ENCODE measurements at regions not wholly inside any gene's neighbourhood (a gene's known extent, or its start where the extent isn't known, plus 50 kb on each side); places are given as distances from the start of the nearest gene placed in this dataset.
"Not testable (repeated sequence)": the region's sequence is repeated elsewhere in the genome, so short reads cannot be mapped to it uniquely, and the experiment has no call there.

DNA sequence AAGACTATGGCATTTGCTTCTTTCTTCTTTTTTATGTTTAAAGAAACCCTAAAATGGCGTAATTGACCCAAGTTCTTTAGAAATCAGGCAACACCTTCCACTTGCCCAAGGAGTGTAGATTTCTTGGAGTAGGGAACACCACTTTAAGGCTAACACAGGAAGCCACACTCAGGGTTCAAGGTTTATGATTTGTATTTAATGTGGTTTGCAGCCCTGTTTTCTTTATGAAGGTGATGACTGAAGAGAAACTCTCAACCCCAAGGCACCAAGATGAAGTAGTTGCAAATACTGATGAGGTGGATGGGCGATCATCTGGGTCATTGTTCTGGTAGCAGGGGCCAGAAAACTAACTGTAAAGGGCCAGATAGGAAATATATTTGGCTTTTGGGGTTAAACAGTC lies 101.1 kb downstream of the DLEU7 start:
- DNase-seq (ENCODE audit: low spot score): no peak

DNA sequence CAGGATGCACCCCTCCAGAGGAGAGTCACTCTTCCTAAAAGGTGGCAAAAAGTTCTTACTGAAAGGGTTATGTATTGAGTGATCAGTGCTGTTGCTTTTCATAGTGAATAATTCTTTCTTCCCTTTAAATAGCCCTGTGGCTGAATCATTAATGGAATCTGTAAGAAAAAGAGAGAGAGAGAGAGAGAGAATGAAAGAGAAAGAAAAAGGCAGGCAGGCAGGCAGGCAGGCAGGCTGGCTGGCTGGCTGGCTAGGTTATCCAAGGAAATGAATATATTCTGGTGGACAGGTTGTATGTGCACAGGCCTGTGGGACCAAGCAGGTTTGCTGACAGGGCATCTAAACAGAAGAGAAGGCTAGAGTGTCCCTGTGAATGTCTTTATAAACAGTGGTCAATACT lies 100.5 kb downstream of the DLEU7 start:
- no peak for DNase-seq (ENCODE audit: low spot score)

DNA sequence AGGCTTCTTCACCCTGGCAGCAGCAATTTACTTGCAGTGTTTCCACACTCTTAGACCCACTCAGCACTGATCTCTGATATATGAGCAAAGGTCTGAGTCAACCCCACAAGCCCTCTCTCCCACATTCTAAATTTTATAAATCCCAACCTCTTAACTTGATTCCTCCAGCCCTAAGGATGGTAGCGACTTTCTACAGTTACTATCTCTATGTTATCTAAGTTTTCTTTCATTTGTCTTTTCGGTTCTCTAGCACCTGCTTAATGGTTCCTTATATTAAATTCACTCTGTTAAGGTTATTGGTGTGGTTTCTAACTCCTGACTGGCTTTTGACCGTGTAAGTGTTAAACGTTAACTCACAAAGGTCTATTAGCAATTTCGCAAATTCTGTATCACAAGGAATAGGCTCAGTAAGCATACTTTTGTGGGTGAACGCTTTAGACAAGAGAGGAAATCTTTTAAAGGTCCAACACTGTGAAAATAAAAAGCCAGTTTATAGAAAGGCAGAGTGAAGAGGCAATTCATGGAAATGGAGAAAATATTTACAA lies 99.3 kb downstream of the DLEU7 start:
- DNase-seq (ENCODE audit: low spot score): no peak

DNA sequence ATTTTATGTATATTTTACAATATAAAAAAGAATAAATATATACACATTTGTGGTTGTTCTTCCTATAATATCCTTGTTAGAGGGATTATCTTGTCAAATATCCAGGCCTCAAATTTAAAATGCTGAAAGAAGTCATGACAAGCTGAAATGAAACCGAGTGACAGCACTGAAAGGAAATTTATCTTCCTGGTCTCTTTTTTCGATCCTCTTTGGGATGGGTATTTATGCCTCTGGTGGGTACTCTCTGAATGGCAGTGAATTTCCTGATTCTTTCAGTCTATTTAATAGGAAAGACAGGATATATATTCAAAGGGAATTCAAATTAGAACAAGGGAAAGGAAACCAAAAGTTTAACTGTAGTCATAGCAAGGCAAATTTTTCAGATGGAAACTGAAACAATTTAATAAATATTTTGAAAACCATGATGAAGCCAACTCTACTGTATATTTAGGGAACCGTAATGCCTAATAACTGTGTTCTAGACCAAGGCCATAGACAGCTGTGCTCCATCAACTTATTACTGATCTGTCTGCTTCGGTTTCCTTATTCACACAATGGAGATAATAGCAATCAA lies 97.9 kb downstream of the DLEU7 start:
- no peak for DNase-seq (ENCODE audit: low spot score)

DNA sequence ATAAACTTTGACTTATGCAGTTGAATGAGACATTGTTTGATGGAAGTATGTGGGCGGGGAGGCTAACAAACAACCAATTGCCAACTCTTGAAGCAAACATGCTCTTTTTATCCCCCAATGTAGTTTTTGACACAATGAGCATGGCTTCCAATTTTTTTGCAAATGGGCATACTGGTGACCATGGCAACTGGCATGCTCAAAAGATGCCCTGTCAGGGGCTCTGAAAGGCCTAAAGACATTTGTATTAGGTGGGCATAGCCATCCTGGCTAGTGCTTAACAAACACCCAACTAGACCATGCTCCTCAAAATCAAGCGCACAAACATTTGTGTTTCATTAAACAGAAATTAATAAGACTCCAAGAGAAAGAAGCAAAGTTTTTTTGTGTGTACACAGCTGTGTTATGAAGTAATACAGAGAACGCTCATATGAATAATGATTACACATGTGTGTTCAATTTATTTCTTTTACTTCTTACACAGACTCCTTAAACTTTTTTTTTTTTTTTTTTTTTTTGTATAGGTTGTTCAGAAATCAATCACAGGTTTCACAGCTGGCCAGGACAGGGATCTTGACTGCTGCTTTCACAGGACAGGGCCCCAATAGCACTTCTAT lies 95.6 kb downstream of the DLEU7 start:
- DNase-seq (ENCODE audit: low spot score): no peak

DNA sequence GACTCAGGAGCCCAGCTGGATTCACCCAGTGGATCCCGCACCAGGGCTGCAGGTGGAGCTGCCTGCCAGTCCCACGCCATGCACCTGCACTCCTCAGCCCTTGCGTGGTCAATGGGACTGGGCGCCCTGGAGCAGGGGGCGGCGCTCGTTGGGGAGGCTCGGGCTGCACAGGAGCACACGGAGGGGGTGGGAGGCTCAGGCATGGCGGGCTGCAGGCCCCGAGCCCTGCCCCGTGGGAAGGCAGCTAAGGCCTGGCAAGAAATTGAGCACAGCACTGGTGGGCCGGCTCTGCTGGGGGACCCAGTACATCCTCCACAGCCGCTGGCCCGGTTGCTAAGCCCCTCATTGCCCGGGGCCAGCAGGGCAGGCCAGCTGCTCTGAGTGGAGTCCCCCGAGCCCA lies 90.3 kb downstream of the DLEU7 start:
- not testable (repeated sequence) for DNase-seq (ENCODE audit: low spot score)

DNA sequence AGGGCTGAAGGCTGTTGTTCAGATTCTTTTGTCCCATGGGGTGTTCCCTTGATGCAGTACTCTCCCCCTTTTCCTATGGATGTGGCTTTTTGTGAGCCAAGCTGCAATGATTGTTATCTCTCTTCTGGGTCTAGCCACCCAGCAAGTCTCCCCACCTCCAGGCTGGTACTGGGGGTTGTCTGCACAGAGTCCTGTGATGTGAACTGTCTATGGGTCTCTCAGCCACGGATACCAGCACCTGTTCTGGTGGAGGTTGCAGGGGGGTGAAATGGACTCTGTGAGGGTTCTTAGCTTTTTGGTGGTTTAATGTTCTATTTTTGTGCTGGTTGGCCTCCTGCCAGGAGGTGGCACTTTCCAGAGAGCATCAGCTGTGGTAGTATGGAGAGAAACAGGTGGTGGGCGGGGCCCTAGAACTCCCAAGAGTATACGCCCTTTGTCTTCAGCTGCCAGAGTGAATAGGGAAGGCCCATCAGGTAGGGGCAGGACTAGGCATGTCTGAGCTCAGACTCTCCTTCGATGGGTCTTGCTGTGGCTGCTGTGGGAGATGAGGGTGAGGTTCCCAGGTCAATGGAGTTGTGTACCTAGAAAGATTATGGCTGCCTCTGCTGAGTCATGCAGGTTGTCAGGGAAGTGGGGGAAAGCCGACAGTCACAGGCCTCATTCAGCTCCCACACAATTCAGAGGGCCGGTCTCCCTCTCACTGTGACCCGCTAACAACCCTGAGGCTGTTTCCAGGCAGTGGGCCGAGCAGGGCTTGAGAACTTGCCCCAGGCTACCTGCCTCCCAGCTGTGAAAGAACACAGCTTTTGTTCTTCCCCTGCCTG lies 87.4 kb downstream of the DLEU7 start:
- not testable (repeated sequence) for DNase-seq (ENCODE audit: low spot score)

DNA sequence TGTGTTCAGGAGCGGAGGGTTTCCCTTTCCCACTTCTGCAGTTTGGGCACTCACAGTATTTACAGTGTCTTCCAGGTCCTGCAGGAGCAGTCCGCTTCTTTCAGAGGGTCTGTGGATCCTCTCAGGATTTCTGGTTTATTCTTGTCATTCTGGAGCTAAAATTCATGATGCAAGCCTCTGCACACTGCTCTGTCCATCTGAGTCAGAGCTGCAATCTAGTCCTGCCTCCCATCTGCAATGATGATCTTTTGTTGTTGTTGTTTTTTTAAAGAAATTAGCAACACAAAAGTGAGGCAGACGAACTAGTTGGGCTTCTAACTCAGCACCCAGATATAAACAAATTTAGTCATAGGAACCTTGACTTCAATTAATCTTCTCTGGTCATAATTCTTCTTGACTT lies 86.5 kb downstream of the DLEU7 start:
- DNase-seq (ENCODE audit: low spot score): no peak

DNA sequence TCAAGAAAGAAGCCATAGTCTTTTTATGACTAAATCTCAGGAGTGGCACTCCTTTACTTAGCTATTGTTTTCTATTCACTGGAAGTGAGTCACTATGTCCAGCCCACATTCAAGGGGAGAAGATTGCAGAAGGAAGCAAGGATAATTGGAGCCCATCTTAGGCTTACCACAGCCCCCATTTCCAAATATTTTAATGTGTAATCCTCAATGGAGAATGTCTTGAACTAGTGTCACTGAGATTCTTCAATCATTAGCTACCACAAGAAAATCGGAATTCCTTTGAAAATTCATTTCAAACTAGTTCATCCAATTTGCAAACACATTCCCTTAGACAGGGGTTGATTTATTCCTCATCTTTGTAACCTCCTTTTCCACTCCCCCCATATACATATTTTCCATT lies 84.7 kb downstream of the DLEU7 start:
- no peak for DNase-seq (ENCODE audit: low spot score)

DNA sequence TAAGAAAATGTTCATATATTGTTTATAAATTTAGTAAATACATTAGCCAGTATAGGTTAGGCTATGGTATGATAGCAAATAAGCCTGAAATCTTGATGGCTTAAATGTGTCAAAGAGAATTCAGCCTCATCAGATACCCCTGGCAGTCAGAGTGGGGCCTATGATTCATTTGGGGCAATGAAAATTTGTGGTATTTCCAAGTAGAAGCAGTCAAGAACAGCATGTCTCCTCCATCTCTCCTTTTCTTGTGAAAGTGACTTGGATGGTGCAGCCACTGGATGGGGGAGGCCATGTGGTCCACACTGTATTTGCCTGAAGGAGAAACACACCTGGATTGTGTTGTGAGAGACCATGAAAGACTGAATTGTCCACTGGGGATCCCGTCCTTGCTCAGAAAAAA lies 82.7 kb downstream of the DLEU7 start:
- no peak for DNase-seq (ENCODE audit: low spot score)

DNA sequence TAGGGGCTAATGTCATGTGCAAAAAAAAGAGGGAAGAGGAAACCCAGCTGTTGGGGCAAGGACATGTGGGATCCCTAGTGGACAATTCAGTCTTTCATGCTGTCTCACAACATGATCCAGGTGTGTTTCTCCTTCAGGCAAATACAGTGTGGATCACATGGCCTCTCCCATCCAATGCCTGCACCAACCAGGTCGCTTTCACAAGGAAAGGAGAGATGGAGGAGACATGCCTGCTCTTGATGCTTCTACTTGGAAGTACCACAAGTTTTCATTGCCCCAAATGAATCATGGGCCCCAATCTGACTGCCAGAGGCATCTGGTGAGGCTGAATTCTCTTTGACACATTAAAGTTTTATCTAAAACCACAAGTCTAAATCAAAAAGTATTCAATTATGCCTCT lies 82.1 kb downstream of the DLEU7 start:
- no peak for DNase-seq (ENCODE audit: low spot score)

DNA sequence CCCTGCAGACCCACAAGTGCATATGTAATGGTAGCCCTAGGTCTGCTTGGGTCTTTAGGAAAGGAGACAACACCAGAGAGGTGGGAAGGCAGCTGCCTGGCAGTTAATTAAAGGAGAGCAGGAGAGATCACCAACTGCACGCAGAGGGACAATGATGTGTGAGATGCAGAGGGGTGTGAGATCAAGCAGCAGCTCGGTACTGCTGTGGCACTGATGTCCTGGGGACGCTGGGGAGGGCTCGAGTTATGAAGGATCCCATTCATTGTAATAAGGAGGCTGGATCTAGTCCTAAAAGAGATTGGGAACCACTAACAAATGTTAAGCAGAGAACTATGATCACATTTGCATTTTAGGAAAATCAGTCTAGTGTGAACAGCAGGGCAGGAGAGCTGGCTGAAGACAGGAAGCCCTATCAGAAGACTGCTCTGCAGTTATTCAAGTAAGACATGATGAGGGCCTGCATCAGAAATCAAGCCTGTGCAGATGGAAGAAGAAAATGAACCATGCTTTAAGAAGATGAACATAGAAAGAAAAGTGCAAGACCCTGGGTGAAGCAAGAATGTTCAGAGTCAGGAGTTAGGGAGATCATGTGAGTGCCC lies 80.4 kb downstream of the DLEU7 start:
- no peak for DNase-seq (ENCODE audit: low spot score)

DNA sequence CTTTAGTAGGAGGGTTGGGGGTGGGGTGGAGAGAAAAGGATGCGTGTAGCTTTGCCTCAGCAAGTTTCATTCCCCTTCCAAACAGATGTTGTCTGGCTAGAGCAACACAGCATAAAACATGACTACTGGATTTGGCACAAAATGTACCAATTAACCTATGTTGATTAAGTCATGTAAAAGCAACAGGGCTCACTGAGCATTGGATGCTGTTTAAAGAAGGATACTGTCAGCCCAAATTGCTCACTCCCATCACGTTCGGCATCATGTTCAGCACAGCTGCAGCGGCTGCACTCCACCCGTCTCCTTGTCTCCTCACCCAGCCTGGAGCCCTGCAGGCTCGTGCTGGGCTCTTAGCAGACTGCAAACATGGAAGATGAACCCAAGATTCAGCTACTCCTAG lies 77.5 kb downstream of the DLEU7 start:
- DNase-seq (ENCODE audit: low spot score): no peak

DNA sequence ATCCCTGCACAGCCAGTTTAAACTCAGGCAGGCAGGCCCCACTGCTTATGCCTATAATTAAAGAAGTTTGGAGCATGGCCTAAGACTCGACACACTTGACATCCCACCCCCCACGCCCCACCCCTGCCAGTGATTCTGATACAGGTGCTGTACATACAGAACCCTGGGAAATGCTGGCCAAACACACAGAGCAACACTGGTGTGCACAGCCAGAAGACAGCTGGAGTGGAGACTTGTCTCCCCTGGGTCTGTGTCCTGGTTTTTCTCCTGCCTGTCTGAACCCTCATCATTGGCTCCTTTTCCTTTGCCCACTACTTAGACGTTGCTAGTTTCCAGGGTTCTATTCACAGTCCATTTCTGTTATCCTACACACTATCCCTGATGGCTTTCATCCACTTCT lies 76.8 kb downstream of the DLEU7 start:
- DNase-seq (ENCODE audit: low spot score): no peak

DNA sequence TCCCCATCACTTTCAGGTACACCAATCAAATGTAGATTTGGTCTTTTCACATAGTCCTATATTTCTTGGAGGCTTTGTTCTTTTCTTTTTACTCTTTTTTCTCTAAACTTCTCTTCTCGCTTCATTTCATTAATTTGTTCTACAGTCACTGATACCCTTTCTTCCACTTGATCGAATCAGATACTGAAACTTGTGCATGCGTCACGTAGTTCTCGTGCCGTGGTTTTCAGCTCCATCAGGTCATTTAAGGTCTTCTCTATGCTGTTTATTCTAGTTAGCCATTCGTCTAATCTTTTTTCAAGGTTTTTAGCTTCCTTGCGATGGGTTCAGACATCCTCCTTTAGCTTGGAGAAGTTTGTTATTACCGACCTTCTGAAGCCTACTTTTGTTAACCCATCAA lies 70.6 kb downstream of the DLEU7 start:
- not testable (repeated sequence) for DNase-seq (ENCODE audit: low spot score)
